Ishikawa (cell line): ENCODE measurements at regions not wholly inside any gene's neighbourhood (a gene's known extent, or its start where the extent isn't known, plus 50 kb on each side); places are given as distances from the start of the nearest gene placed in this dataset.

Experiments
- CEBPB ChIP-seq: IDR thresholded peaks from 2 replicates; pipeline ENCODE4 v1.6.1; 2012
- CREB1 ChIP-seq: IDR thresholded peaks from 2 replicates; pipeline ENCODE4 v1.6.1; 2012; ENCODE audit warnings: low read depth
- EGR1 ChIP-seq: IDR thresholded peaks from 2 replicates; pipeline ENCODE4 v1.6.1; 2012
- EP300 ChIP-seq: IDR thresholded peaks from 2 replicates; pipeline ENCODE4 v1.6.1; 2012; ENCODE audit warnings: borderline replicate concordance
- FOXM1 ChIP-seq: IDR thresholded peaks from 2 replicates; pipeline ENCODE4 v1.6.1; 2012; ENCODE audit warnings: low read depth, borderline replicate concordance
- MAX ChIP-seq: IDR thresholded peaks from 2 replicates; pipeline ENCODE4 v1.6.1; 2012
- NFIC ChIP-seq: IDR thresholded peaks from 2 replicates; pipeline ENCODE4 v1.6.1; 2012
- RAD21 ChIP-seq: IDR thresholded peaks from 2 replicates; pipeline ENCODE4 v1.6.1; 2012; ENCODE audit warnings: low read depth
- REST ChIP-seq: IDR thresholded peaks from 2 replicates; pipeline ENCODE4 v1.6.1; 2012; ENCODE audit warnings: low read depth, mild to moderate bottlenecking
- TAF1 ChIP-seq: IDR thresholded peaks from 2 replicates; pipeline ENCODE4 v1.6.1; 2012; ENCODE audit warnings: low read depth, mild to moderate bottlenecking
- TEAD4 ChIP-seq: IDR thresholded peaks from 2 replicates; pipeline ENCODE4 v1.6.1; 2012
- USF1 ChIP-seq: IDR thresholded peaks from 2 replicates; pipeline ENCODE4 v1.6.1; 2012
- YY1 ChIP-seq: IDR thresholded peaks from 2 replicates; pipeline ENCODE4 v1.6.1; 2012; ENCODE audit warnings: low read depth
- ZBTB7A ChIP-seq: IDR thresholded peaks from 2 replicates; pipeline ENCODE4 v1.6.1; 2012; ENCODE audit warnings: low read depth

GRCh38 chr15:81983497-81983896 lies 62.3 kb downstream of the MEX3B start:
- TF ChIP-seq TAF1 (no peak), EP300 (no peak), YY1 (no peak), RAD21 (no peak), CREB1 (no peak), FOXM1 (no peak), USF1 (no peak), REST (no peak), CEBPB (no peak), MAX (no peak), TEAD4 (no peak), ZBTB7A (no peak), NFIC (no peak), EGR1 (no peak)
